Skeletal muscle satellite cell (primary cell): ENCODE measurements at regions not wholly inside any gene's neighbourhood (a gene's known extent, or its start where the extent isn't known, plus 50 kb on each side); places are given as distances from the start of the nearest gene placed in this dataset.

Experiments used
- H3K27me3 ChIP-seq: 2 replicates; pipeline ENCODE4 v1.7.0; 2013; ENCODE audit warnings: low read length; ENCODE audit not compliant: control insufficient read depth, insufficient read depth
- H3K36me3 ChIP-seq: 2 replicates; pipeline ENCODE4 v1.7.0; 2013; ENCODE audit warnings: mild to moderate bottlenecking, control low read depth, low read length; ENCODE audit not compliant: insufficient read depth
- H3K4me1 ChIP-seq: 2 replicates; pipeline ENCODE4 v1.7.0; 2013; ENCODE audit warnings: low read length; ENCODE audit not compliant: control insufficient read depth, insufficient read depth
- H3K4me2 ChIP-seq: 2 replicates; pipeline ENCODE4 v1.7.0; 2013; ENCODE audit warnings: mild to moderate bottlenecking, low read length
- H3K4me3 ChIP-seq: 2 replicates; pipeline ENCODE4 v1.7.0; 2013; ENCODE audit warnings: low read length
- H3K9ac ChIP-seq: 2 replicates; pipeline ENCODE4 v1.7.0; 2013; ENCODE audit warnings: mild to moderate bottlenecking, low read depth, low read length, moderate library complexity
- H3K9me3 ChIP-seq: replicated peaks from 2 replicates; pipeline ENCODE4 v1.7.0; 2013; ENCODE audit warnings: mild to moderate bottlenecking, control low read depth, low read length

DNA sequence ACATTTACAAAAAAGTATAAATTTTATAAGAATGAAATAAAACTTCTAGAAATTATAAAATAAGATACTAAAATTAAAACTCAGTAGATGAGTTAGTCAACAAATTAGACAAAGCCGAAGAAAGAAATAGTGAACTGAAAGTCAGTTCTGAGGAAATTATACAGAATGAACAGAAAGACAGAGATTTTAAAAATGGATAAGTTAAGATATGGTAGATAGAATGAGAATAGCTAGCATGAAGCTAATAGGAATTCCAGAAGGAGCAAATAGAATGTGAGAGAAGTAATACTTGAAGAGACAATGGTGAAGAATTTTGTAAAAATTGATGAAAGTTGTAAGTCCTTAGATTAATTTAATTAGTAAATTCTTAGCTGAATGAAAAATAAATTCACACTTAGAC lies 430.4 kb upstream of the RUNX1 start:
- Histone ChIP-seq H3K36me3 (no peaks in the 10 kb centered on the region), H3K9me3 (no peaks in the 10 kb centered on the region), H3K9ac (no peak overlapping the region), H3K4me1 (peaks cover 30% of the 10 kb centered on the region), H3K27me3 (no peaks in the 10 kb centered on the region), H3K4me3 (no peak overlapping the region), H3K4me2 (no peak overlapping the region)

- Histone ChIP-seq H3K4me1 (peaks cover 30% of the 10 kb centered on the region), H3K4me2 (no peak overlapping the region), H3K36me3 (no peaks in the 10 kb centered on the region), H3K4me3 (no peak overlapping the region), H3K9ac (no peak overlapping the region), H3K9me3 (no peaks in the 10 kb centered on the region), H3K27me3 (no peaks in the 10 kb centered on the region)
These were observed 430.0 kb upstream of the RUNX1 start for GRCh38 chr21:35479065-35479448.

DNA sequence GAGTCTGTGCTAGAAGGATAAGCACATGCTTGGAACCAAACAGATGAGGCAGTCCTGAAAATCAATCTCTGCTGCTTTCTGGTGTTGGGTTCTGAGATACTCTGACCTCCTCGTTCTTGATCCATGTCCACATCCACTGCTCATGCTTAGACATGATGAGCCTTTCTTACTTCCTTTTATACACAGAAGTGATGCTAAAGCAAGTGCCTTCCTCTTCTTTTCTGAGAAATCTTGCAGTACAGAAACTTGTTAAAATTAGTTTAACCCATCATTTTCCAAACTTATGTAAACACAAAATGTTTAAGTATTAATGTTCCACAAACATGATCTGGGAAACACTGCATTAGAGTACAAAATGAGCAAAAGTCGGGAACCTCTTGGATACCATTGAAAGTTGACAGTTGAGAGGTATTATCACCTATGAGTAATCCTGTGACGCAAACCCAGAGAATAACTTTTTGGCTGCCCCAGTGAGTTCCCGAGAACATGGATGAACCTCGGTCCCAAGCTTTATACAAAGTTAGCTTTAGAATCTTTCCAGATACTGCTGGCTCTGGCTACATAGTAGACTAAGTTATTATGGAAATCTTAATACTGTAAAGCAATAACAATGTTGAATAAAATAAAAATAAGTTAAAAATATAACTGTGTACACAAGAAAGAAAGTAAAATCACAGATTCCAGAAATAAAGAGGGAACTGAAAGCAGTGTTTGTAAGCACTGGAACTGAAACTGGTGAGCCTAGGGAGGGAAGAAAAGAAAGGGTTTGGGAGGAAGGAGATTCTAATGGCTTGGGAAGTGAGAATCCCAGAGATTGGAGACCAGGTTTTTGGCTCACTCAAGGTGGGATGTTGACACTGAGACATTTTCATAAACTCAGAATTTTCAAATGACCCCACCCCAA lies 429.3 kb upstream of the RUNX1 start:
- Histone ChIP-seq H3K9ac (no peak overlapping the region), H3K36me3 (no peaks in the 10 kb centered on the region), H3K4me3 (no peak overlapping the region), H3K4me1 (peaks cover 30% of the 10 kb centered on the region), H3K4me2 (no peak overlapping the region), H3K9me3 (no peaks in the 10 kb centered on the region), H3K27me3 (no peaks in the 10 kb centered on the region)

DNA sequence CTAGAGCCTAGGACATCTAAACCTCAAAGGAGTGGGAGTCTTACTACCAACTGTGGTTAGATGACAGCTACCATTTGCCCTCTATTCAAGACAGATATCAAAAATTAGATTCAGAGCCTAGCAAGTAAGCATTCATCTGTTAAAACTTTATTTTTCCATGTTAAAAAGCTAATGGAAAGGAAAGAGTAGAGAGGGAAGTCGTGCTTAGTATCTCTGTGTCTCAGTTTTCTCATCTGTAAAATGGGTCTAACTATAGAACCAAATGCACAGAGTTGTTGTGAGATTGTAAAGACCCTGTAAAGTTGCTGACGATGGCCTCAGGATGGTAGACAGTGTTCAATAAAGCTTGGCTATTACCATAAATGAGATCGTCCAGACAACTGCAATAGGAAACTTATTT lies 428.5 kb upstream of the RUNX1 start:
- Histone ChIP-seq H3K9me3 (no peaks in the 10 kb centered on the region), H3K4me2 (no peak overlapping the region), H3K4me1 (peaks cover 30% of the 10 kb centered on the region), H3K4me3 (no peak overlapping the region), H3K9ac (no peak overlapping the region), H3K27me3 (no peaks in the 10 kb centered on the region), H3K36me3 (no peaks in the 10 kb centered on the region)

GRCh38 chr21:35476621-35477395 lies 427.7 kb upstream of the RUNX1 start:
- peaks cover 30% of the 10 kb centered on the region for H3K4me1 ChIP-seq
- no peaks in the 10 kb centered on the region for H3K9me3 ChIP-seq
- no peaks in the 10 kb centered on the region for H3K36me3 ChIP-seq
- H3K4me2 ChIP-seq, result peak overlapping the region; percentile 16
- H3K9ac ChIP-seq, result peak overlapping the region; percentile 10
- H3K4me3 ChIP-seq, result no peak overlapping the region
- no peaks in the 10 kb centered on the region for H3K27me3 ChIP-seq

- Histone ChIP-seq H3K9me3 (no peaks in the 10 kb centered on the region), H3K36me3 (no peaks in the 10 kb centered on the region), H3K4me1 (peaks cover 30% of the 10 kb centered on the region), H3K27me3 (no peaks in the 10 kb centered on the region), H3K4me3 (no peak overlapping the region), H3K9ac (no peak overlapping the region), H3K4me2 (peak overlapping the region; percentile 21)
These were observed 426.7 kb upstream of the RUNX1 start for GRCh38 chr21:35475762-35476161.

DNA sequence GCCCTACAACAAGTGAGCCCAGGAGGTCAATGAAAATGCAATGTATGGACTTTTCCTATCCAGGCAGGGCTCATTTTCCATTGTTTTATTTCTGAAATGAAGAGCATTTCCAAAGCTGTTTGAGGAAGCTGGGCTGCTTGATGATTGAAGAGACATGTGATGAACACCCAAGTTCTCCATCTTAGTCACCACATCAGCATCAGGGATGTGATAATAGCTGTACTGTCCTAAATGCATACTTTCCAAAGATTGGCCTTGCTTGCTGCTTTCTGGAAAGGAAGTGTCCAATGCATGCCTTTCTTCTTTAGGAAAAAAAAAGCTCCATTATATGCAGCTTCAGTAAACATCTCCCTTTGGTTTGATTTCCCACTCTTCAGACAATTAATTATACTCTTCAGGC lies 425.9 kb upstream of the RUNX1 start:
- Histone ChIP-seq H3K9me3 (no peaks in the 10 kb centered on the region), H3K4me1 (peaks cover 30% of the 10 kb centered on the region)

GRCh38 chr21:35473496-35473895 lies 424.4 kb upstream of the RUNX1 start:
- Histone ChIP-seq H3K9ac (no peak overlapping the region), H3K4me2 (no peak overlapping the region), H3K9me3 (no peaks in the 10 kb centered on the region), H3K27me3 (no peaks in the 10 kb centered on the region), H3K4me1 (peaks cover 30% of the 10 kb centered on the region), H3K36me3 (no peaks in the 10 kb centered on the region), H3K4me3 (no peak overlapping the region)

More for the DNA sequence above, 425.9 kb upstream of the RUNX1 start:
- Histone ChIP-seq H3K9ac (no peak overlapping the region), H3K4me2 (no peak overlapping the region), H3K4me3 (no peak overlapping the region), H3K27me3 (no peaks in the 10 kb centered on the region), H3K36me3 (no peaks in the 10 kb centered on the region)

GRCh38 chr21:35470522-35470921 lies 421.4 kb upstream of the RUNX1 start:
- Histone ChIP-seq H3K27me3 (no peaks in the 10 kb centered on the region), H3K4me2 (no peak overlapping the region), H3K9ac (no peak overlapping the region), H3K36me3 (no peaks in the 10 kb centered on the region), H3K4me3 (no peak overlapping the region), H3K4me1 (peaks cover 8% of the 10 kb centered on the region), H3K9me3 (no peaks in the 10 kb centered on the region)

GRCh38 chr21:35469498-35469897 lies 420.4 kb upstream of the RUNX1 start:
- H3K4me3 ChIP-seq, result no peak overlapping the region
- no peaks in the 10 kb centered on the region for H3K27me3 ChIP-seq
- H3K9ac ChIP-seq, result no peak overlapping the region
- no peaks in the 10 kb centered on the region for H3K9me3 ChIP-seq
- H3K4me1 ChIP-seq, result no peaks in the 10 kb centered on the region
- H3K4me2 ChIP-seq, result no peak overlapping the region
- H3K36me3 ChIP-seq, result no peaks in the 10 kb centered on the region

GRCh38 chr21:35468991-35469390 lies 419.9 kb upstream of the RUNX1 start:
- Histone ChIP-seq H3K4me1 (no peaks in the 10 kb centered on the region), H3K4me3 (no peak overlapping the region), H3K9me3 (no peaks in the 10 kb centered on the region), H3K36me3 (no peaks in the 10 kb centered on the region), H3K4me2 (no peak overlapping the region), H3K9ac (no peak overlapping the region), H3K27me3 (no peaks in the 10 kb centered on the region)
